Vagina (tissue), 2 donors: ENCODE measurements at regions not wholly inside any gene's neighbourhood (a gene's known extent, or its start where the extent isn't known, plus 50 kb on each side); places are given as distances from the start of the nearest gene placed in this dataset.

ENCODE experiments used
- DNase-seq, 2 donors: peaks; one replicate each; pipeline ENCODE4 v3.0.0-alpha.2; 2017; ENCODE audit errors: extremely low spot score in 2 of 2
- H3K27ac ChIP-seq: fragments of 200-600 bp; sonication (generic); one replicate; pipeline ENCODE4 v1.5.1; 2019
- H3K27me3 ChIP-seq: fragments of 200-600 bp; sonication (generic); one replicate; pipeline ENCODE4 v1.5.1; 2019
- H3K36me3 ChIP-seq, 2 donors: fragments of 200-600 bp; sonication (generic); one replicate each; pipeline ENCODE4 v1.5.1; 2017 to 2019
- H3K4me1 ChIP-seq: fragments of 200-600 bp; sonication (generic); one replicate; pipeline ENCODE4 v1.5.1; 2019
- H3K4me3 ChIP-seq, 2 donors: fragments of 200-600 bp; sonication (generic); 1 replicate in 1 of 2; 2 replicates in 1 of 2; pipeline ENCODE4 v1.5.1; 2016 to 2019
- H3K9me3 ChIP-seq: fragments of 200-600 bp; sonication (generic); one replicate; pipeline ENCODE4 v1.5.1; 2019
- CTCF ChIP-seq, 3 experiments: fragments of 450-650 bp in 2 of 3; fragments of 200-600 bp in 1 of 3; sonication (generic) in 1 of 3; IDR thresholded peaks; one replicate each; pipeline ENCODE4 v1.5.1; 2017 to 2019; ENCODE audit warnings: antibody characterized with exemption in 3 of 3, mild to moderate bottlenecking in 2 of 3, moderate library complexity in 2 of 3
- POLR2A ChIP-seq, 2 donors: fragments of 450-650 bp; IDR thresholded peaks; one replicate each; pipeline ENCODE4 v1.6.1; 2017; ENCODE audit warnings: antibody characterized with exemption in 2 of 2, mild to moderate bottlenecking in 2 of 2, moderate library complexity in 2 of 2
- POLR2AphosphoS5 ChIP-seq, 2 donors: sonication (generic); formaldehyde crosslinking; IDR thresholded peaks; one replicate each; pipeline ENCODE4 v1.9.0; 2017; ENCODE audit warnings: antibody characterized with exemption in 2 of 2, mild to moderate bottlenecking in 2 of 2, low read depth in 1 of 2; ENCODE audit not compliant: insufficient read depth in 1 of 2
- intact Hi-C: fragments of 100-400 bp; cut with DNase I; formaldehyde crosslinking; loops from one replicate; pipeline ENCODE4 v1.15.1; 2023

- peak; percentile 83 to 85 for DNase-seq
Observed at GRCh38 chr2:111662771-111663470, 221.1 kb downstream of the ANAPC1 start.

GRCh38 chr2:111663471-111664274 is 220.3 kb downstream of the ANAPC1 start:
- H3K36me3 ChIP-seq = no peaks in the 10 kb centered on the region
- H3K27ac ChIP-seq = no peak overlapping the region
- intact Hi-C loops = loop anchor here (10.0 kb wide), 1 partner anchor 549 kb away; no protein-coding TSS in a partner anchor
- H3K4me1 ChIP-seq = peaks cover 24% of the 10 kb centered on the region
- H3K4me3 ChIP-seq = no peak overlapping the region
- TF ChIP-seq POLR2AphosphoS5 (IDR thresholded peaks at IDR 0.05; ENCODE audit: insufficient read depth in 1 of 2, low read depth in 1 of 2) = no peak
- TF ChIP-seq POLR2A (IDR thresholded peaks at IDR 0.05) = no peak
- no peak for TF ChIP-seq CTCF (IDR thresholded peaks at IDR 0.05)
- no peaks in the 10 kb centered on the region for H3K9me3 ChIP-seq
- H3K27me3 ChIP-seq = no peaks in the 10 kb centered on the region
- DNase-seq = peak; percentile 67 to 74

More at GRCh38 chr2:111662771-111663470, 221.1 kb downstream of the ANAPC1 start:
- H3K4me3 ChIP-seq = no peak overlapping the region
- H3K4me1 ChIP-seq = peaks cover 24% of the 10 kb centered on the region
- TF ChIP-seq POLR2AphosphoS5 (IDR thresholded peaks at IDR 0.05; ENCODE audit: insufficient read depth in 1 of 2, low read depth in 1 of 2) (no peak), POLR2A (IDR thresholded peaks at IDR 0.05) (no peak), CTCF (IDR thresholded peaks at IDR 0.05) (no peak)
- intact Hi-C loops = loop anchor here (10.0 kb wide), 1 partner anchor 548 kb away; no protein-coding TSS in a partner anchor
- H3K27ac ChIP-seq = no peak overlapping the region
- no peaks in the 10 kb centered on the region for H3K9me3 ChIP-seq
- H3K27me3 ChIP-seq = no peaks in the 10 kb centered on the region
- H3K36me3 ChIP-seq = no peaks in the 10 kb centered on the region

- intact Hi-C loops = loop anchor here (10.0 kb wide), 1 partner anchor 550 kb away; no protein-coding TSS in a partner anchor
- H3K27me3 ChIP-seq = no peaks in the 10 kb centered on the region
- H3K36me3 ChIP-seq = no peaks in the 10 kb centered on the region
- H3K4me3 ChIP-seq = no peak overlapping the region
- TF ChIP-seq CTCF (IDR thresholded peaks at IDR 0.05) = no peak
- TF ChIP-seq POLR2AphosphoS5 (IDR thresholded peaks at IDR 0.05; ENCODE audit: insufficient read depth in 1 of 2, low read depth in 1 of 2) = no peak
- no peak for TF ChIP-seq POLR2A (IDR thresholded peaks at IDR 0.05)
- no peak overlapping the region for H3K27ac ChIP-seq
- H3K9me3 ChIP-seq = no peaks in the 10 kb centered on the region
- peaks cover 17% of the 10 kb centered on the region for H3K4me1 ChIP-seq
- peak; percentile 7 to 62 for DNase-seq
Observed at GRCh38 chr2:111664275-111664850, 219.6 kb downstream of the ANAPC1 start.

- intact Hi-C loops = loop anchor here (10.0 kb wide), 1 partner anchor 550 kb away; no protein-coding TSS in a partner anchor
- H3K9me3 ChIP-seq = no peaks in the 10 kb centered on the region
- no peaks in the 10 kb centered on the region for H3K27me3 ChIP-seq
- peak; percentile 27 to 91 for DNase-seq
- TF ChIP-seq POLR2AphosphoS5 (IDR thresholded peaks at IDR 0.05; ENCODE audit: insufficient read depth in 1 of 2, low read depth in 1 of 2) = no peak
- no peak overlapping the region for H3K27ac ChIP-seq
- H3K4me1 ChIP-seq = peaks cover 11% of the 10 kb centered on the region
- no peak overlapping the region for H3K4me3 ChIP-seq
- H3K36me3 ChIP-seq = no peaks in the 10 kb centered on the region
Observed at GRCh38 chr2:111665011-111665410, 219.0 kb downstream of the ANAPC1 start.

- Histone ChIP-seq H3K27ac (no peak overlapping the region), H3K4me3 (no peak overlapping the region), H3K9me3 (no peaks in the 10 kb centered on the region), H3K27me3 (no peaks in the 10 kb centered on the region), H3K36me3 (no peaks in the 10 kb centered on the region), H3K4me1 (peaks cover 7% of the 10 kb centered on the region)
- peak; percentile 42 to 55 for DNase-seq
- TF ChIP-seq POLR2A (IDR thresholded peaks at IDR 0.05) = no peak
- no peak for TF ChIP-seq CTCF (IDR thresholded peaks at IDR 0.05)
- no peak for TF ChIP-seq POLR2AphosphoS5 (IDR thresholded peaks at IDR 0.05; ENCODE audit: insufficient read depth in 1 of 2, low read depth in 1 of 2)
- intact Hi-C loops = loop anchor here (10.0 kb wide), 1 partner anchor 551 kb away; no protein-coding TSS in a partner anchor
Observed at GRCh38 chr2:111665551-111666116, 218.4 kb downstream of the ANAPC1 start.
